ENCODE measurements at regions not wholly inside any gene's neighbourhood (a gene's known extent, or its start where the extent isn't known, plus 50 kb on each side); places are given as distances from the start of the nearest gene placed in this dataset.

GRCh38 chr15:47486040-47486439 is 231.3 kb upstream of the SEMA6D start:
- Histone ChIP-seq H3K4me1 (ENCODE audit: control insufficient read depth in 2 of 3, insufficient read depth in 2 of 3, low read depth in 1 of 3, low read length in 3 of 3) (no peaks in the 10 kb centered on the region), H3K9me3 (ENCODE audit: control insufficient read depth in 2 of 3, insufficient read depth in 1 of 3, low read length in 3 of 3) (no peaks in the 10 kb centered on the region), H3K9ac (ENCODE audit: low read length in 3 of 3) (no peak overlapping the region), H3K4me3 (ENCODE audit: low read length in 3 of 3) (no peak overlapping the region), H3K27ac (ENCODE audit: low read depth in 2 of 2, low read length in 2 of 2) (no peak overlapping the region), H3K27me3 (ENCODE audit: control insufficient read depth, insufficient read depth, low read length) (no peaks in the 10 kb centered on the region), H3K36me3 (ENCODE audit: control insufficient read depth in 2 of 3, insufficient read depth in 3 of 3, low read length in 3 of 3) (no peaks in the 10 kb centered on the region)
- intact Hi-C loops (cut with DNase I), result no loop called here
- DNase-seq, result no peak
- no peak for TF ChIP-seq CTCF (IDR thresholded peaks at IDR 0.05; ENCODE audit: borderline replicate concordance, extremely low read depth, insufficient read depth)
- FAIRE-seq, result no peak

- no peaks in the 10 kb centered on the region for H3K27me3 ChIP-seq (ENCODE audit: control insufficient read depth, insufficient read depth, low read length)
- no peaks in the 10 kb centered on the region for H3K9me3 ChIP-seq (ENCODE audit: control insufficient read depth in 2 of 3, insufficient read depth in 1 of 3, low read length in 3 of 3)
- DNase-seq (no peak), FAIRE-seq (no peak)
- H3K27ac ChIP-seq (ENCODE audit: low read depth in 2 of 2, low read length in 2 of 2), result no peak overlapping the region
- H3K36me3 ChIP-seq (ENCODE audit: control insufficient read depth in 2 of 3, insufficient read depth in 3 of 3, low read length in 3 of 3), result no peaks in the 10 kb centered on the region
- H3K4me3 ChIP-seq (ENCODE audit: low read length in 3 of 3), result no peak overlapping the region
- no peak for TF ChIP-seq CTCF (IDR thresholded peaks at IDR 0.05; ENCODE audit: borderline replicate concordance, extremely low read depth, insufficient read depth)
- no peak overlapping the region for H3K9ac ChIP-seq (ENCODE audit: low read length in 3 of 3)
- intact Hi-C loops (cut with DNase I), result no loop called here
- no peaks in the 10 kb centered on the region for H3K4me1 ChIP-seq (ENCODE audit: control insufficient read depth in 2 of 3, insufficient read depth in 2 of 3, low read depth in 1 of 3, low read length in 3 of 3)
These were observed 225.1 kb upstream of the SEMA6D start for GRCh38 chr15:47492195-47492594.

- intact Hi-C loops (cut with DNase I), result no loop called here
- no peaks in the 10 kb centered on the region for H3K4me1 ChIP-seq (ENCODE audit: control insufficient read depth in 2 of 3, insufficient read depth in 2 of 3, low read depth in 1 of 3, low read length in 3 of 3)
- H3K36me3 ChIP-seq (ENCODE audit: control insufficient read depth in 2 of 3, insufficient read depth in 3 of 3, low read length in 3 of 3), result no peaks in the 10 kb centered on the region
- H3K4me3 ChIP-seq (ENCODE audit: low read length in 3 of 3), result no peak overlapping the region
- FAIRE-seq (no peak), DNase-seq (no peak)
- H3K27me3 ChIP-seq (ENCODE audit: control insufficient read depth, insufficient read depth, low read length), result no peaks in the 10 kb centered on the region
- no peaks in the 10 kb centered on the region for H3K9me3 ChIP-seq (ENCODE audit: control insufficient read depth in 2 of 3, insufficient read depth in 1 of 3, low read length in 3 of 3)
- no peak overlapping the region for H3K9ac ChIP-seq (ENCODE audit: low read length in 3 of 3)
- no peak for TF ChIP-seq CTCF (IDR thresholded peaks at IDR 0.05; ENCODE audit: borderline replicate concordance, extremely low read depth, insufficient read depth)
- H3K27ac ChIP-seq (ENCODE audit: low read depth in 2 of 2, low read length in 2 of 2), result no peak overlapping the region
These were observed 223.7 kb upstream of the SEMA6D start for GRCh38 chr15:47493357-47494247.
